ENCODE measurements at regions not wholly inside any gene's neighbourhood (a gene's known extent, or its start where the extent isn't known, plus 50 kb on each side); places are given as distances from the start of the nearest gene placed in this dataset.
"Not testable (repeated sequence)": the region's sequence is repeated elsewhere in the genome, so short reads cannot be mapped to it uniquely, and the experiment has no call there.

GRCh38 chr1:161454865-161455707 lies 50.2 kb upstream of the FCGR2A start:
- DNase-seq (ENCODE audit: insufficient read length, low spot score); FAIRE-seq: not testable (repeated sequence)

GRCh38 chr1:161453950-161454864 lies 51.0 kb upstream of the FCGR2A start:
- not testable (repeated sequence) for DNase-seq (ENCODE audit: insufficient read length, low spot score); FAIRE-seq

- FAIRE-seq: not testable (repeated sequence)
These were observed 53.4 kb upstream of the FCGR2A start for GRCh38 chr1:161451698-161452348.

GRCh38 chr1:161447760-161448332 lies 57.4 kb upstream of the FCGR2A start:
- not testable (repeated sequence) for FAIRE-seq; DNase-seq (ENCODE audit: insufficient read length, low spot score)

More at GRCh38 chr1:161451698-161452348, 53.4 kb upstream of the FCGR2A start:
- not testable (repeated sequence) for DNase-seq (ENCODE audit: insufficient read length, low spot score)

- DNase-seq (ENCODE audit: insufficient read length, low spot score); FAIRE-seq: not testable (repeated sequence)
These were observed 58.1 kb upstream of the FCGR2A start for GRCh38 chr1:161447040-161447759.

- FAIRE-seq; DNase-seq (ENCODE audit: insufficient read length, low spot score): not testable (repeated sequence)
These were observed 60.5 kb upstream of the FCGR2A start for GRCh38 chr1:161444725-161445124.

GRCh38 chr1:161444255-161444654 lies 61.0 kb upstream of the FCGR2A start:
- not testable (repeated sequence) for DNase-seq (ENCODE audit: insufficient read length, low spot score); FAIRE-seq

GRCh38 chr1:161440312-161440894 lies 64.9 kb upstream of the FCGR2A start:
- no peak for FAIRE-seq

GRCh38 chr1:161439280-161440232 lies 65.7 kb upstream of the FCGR2A start:
- no peak for FAIRE-seq
- no peak for DNase-seq (ENCODE audit: insufficient read length, low spot score)

More at GRCh38 chr1:161440312-161440894, 64.9 kb upstream of the FCGR2A start:
- peak; percentile 63 for DNase-seq (ENCODE audit: insufficient read length, low spot score)

- not testable (repeated sequence) for FAIRE-seq; DNase-seq (ENCODE audit: insufficient read length, low spot score)
These were observed 65.5 kb upstream of the CFAP126 start for GRCh38 chr1:161433191-161433590.

- no peak for FAIRE-seq
These were observed 64.4 kb upstream of the CFAP126 start for GRCh38 chr1:161432091-161432490.

GRCh38 chr1:161427733-161428516 lies 60.2 kb upstream of the CFAP126 start:
- no peak for FAIRE-seq
- peak; percentile 49 for DNase-seq (ENCODE audit: insufficient read length, low spot score)

More at GRCh38 chr1:161432091-161432490, 64.4 kb upstream of the CFAP126 start:
- DNase-seq (ENCODE audit: insufficient read length, low spot score): no peak

GRCh38 chr1:161422914-161423313 lies 55.2 kb upstream of the CFAP126 start:
- DNase-seq (ENCODE audit: insufficient read length, low spot score); FAIRE-seq: not testable (repeated sequence)

GRCh38 chr1:161421456-161421855 lies 53.8 kb upstream of the CFAP126 start:
- FAIRE-seq (no peak), DNase-seq (ENCODE audit: insufficient read length, low spot score) (no peak)

- DNase-seq (ENCODE audit: insufficient read length, low spot score) (no peak), FAIRE-seq (no peak)
These were observed 53.2 kb upstream of the CFAP126 start for GRCh38 chr1:161420763-161421455.

GRCh38 chr1:161417536-161417935 lies 49.9 kb upstream of the CFAP126 start:
- not testable (repeated sequence) for FAIRE-seq

More at GRCh38 chr1:161417536-161417935, 49.9 kb upstream of the CFAP126 start:
- DNase-seq (ENCODE audit: insufficient read length, low spot score): not testable (repeated sequence)
